MCF 10A (cell line): ENCODE measurements at regions not wholly inside any gene's neighbourhood (a gene's known extent, or its start where the extent isn't known, plus 50 kb on each side); places are given as distances from the start of the nearest gene placed in this dataset.

ENCODE experiments used
- BruUV-seq: library from RNA; stranded (reverse); fragments of 400-500 nt; replicated peaks from 2 replicates; lab custom pipeline; 2021; lab: Mats Ljungman, UMichigan
- CTCF ChIA-PET: fragments of 300-600 bp; sonication (Branson Sonifier 250); formaldehyde crosslinking; extraction: SDS; loops from one replicate; lab custom pipeline; 2021; ENCODE audit warnings: antibody characterized with exemption, inconsistent platforms; lab: Yijun Ruan, JAX
- POLR2A ChIA-PET: fragments of 300-600, 350-650 bp; sonication (Branson Sonifier 250); formaldehyde crosslinking; extraction: SDS; loops from one replicate; lab custom pipeline; 2020; ENCODE audit warnings: antibody characterized with exemption, inconsistent platforms; lab: Yijun Ruan, JAX
- DNase-seq: peaks from one replicate; pipeline ENCODE4 v3.0.0-alpha.2; 2018; ENCODE audit not compliant: unreplicated experiment
- H3K27ac Mint-ChIP-seq: one replicate; pipeline ENCODE4 v1.8.0; 2022; ENCODE audit warnings: mild to moderate bottlenecking, low read depth, mixed read lengths; ENCODE audit not compliant: unreplicated experiment
- H3K27me3 Mint-ChIP-seq: one replicate; pipeline ENCODE4 v1.8.0; 2022; ENCODE audit warnings: mixed read lengths; ENCODE audit not compliant: insufficient read depth, unreplicated experiment
- H3K36me3 Mint-ChIP-seq: one replicate; pipeline ENCODE4 v1.8.0; 2022; ENCODE audit warnings: mild to moderate bottlenecking, moderate library complexity, mixed read lengths; ENCODE audit not compliant: insufficient read depth, unreplicated experiment
- H3K4me1 Mint-ChIP-seq: one replicate; pipeline ENCODE4 v1.8.0; 2022; ENCODE audit warnings: mixed read lengths; ENCODE audit not compliant: insufficient read depth, unreplicated experiment
- H3K4me3 Mint-ChIP-seq: one replicate; pipeline ENCODE4 v1.8.0; 2022; ENCODE audit warnings: mild to moderate bottlenecking, moderate library complexity, mixed read lengths; ENCODE audit not compliant: unreplicated experiment
- H3K9me3 Mint-ChIP-seq: one replicate; pipeline ENCODE4 v1.8.0; 2022; ENCODE audit warnings: mixed read lengths; ENCODE audit not compliant: unreplicated experiment
- intact Hi-C: fragments of 100-400 bp; cut with micrococcal nuclease; formaldehyde crosslinking; loops from 2 replicates; pipeline ENCODE4 v1.14.1; 2022
- TF ChIP-seq, protein P1 (sequence below): fragments of 200-600 bp; IDR thresholded peaks from one replicate; pipeline ENCODE4 v1.8.0; 2022; ENCODE audit warnings: antibody characterized with exemption, mild to moderate bottlenecking; ENCODE audit not compliant: unreplicated experiment

DNA sequence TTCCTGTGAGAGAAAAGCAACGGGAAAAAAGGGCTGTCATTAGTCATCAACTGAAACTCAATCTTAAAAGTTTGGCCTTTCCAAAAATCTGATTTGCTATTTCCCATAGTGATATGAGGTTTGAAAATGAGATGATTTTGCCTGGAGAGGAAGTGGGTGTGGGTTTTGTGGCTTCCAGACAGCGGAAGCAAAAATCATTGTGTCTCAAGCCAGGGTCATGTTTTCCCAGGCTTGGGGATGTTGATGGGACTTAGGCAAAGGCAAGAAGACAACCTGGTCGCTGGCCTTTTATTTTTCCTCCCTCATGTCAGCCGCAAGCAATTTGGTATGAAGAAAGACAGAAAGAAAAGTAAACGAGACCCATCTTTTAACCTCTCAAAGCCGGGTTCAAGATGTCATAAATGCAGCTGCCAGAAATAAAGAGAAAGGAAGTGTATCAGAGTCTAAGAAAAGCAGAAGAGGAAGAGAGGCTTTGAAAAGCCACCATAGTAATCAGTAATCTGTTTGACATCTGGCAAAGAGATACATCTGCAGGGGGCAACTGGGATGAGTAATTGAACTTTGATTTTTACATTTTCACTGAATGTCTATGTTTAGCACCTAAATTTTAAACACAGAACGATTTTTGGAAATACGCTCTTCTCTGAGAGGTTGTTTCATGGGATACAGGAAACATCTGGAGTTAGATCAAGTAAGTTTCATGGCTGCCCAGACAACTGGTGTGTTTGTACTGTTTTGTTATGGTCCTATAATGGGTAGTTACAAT lies 521.6 kb upstream of the SLIT2 start:
- BruUV-seq = no TSS peak
- Mint-ChIP-seq H3K27ac (no peak overlapping the region), H3K4me1 (no peaks in the 10 kb centered on the region), H3K9me3 (peaks cover 6% of the 10 kb centered on the region), H3K27me3 (no peaks in the 10 kb centered on the region), H3K36me3 (peaks cover 5% of the 10 kb centered on the region), H3K4me3 (no peak overlapping the region)
- intact Hi-C loops = no loop called here
- TF ChIP-seq, protein P1, sequence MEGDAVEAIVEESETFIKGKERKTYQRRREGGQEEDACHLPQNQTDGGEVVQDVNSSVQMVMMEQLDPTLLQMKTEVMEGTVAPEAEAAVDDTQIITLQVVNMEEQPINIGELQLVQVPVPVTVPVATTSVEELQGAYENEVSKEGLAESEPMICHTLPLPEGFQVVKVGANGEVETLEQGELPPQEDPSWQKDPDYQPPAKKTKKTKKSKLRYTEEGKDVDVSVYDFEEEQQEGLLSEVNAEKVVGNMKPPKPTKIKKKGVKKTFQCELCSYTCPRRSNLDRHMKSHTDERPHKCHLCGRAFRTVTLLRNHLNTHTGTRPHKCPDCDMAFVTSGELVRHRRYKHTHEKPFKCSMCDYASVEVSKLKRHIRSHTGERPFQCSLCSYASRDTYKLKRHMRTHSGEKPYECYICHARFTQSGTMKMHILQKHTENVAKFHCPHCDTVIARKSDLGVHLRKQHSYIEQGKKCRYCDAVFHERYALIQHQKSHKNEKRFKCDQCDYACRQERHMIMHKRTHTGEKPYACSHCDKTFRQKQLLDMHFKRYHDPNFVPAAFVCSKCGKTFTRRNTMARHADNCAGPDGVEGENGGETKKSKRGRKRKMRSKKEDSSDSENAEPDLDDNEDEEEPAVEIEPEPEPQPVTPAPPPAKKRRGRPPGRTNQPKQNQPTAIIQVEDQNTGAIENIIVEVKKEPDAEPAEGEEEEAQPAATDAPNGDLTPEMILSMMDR = no peak
- CTCF ChIA-PET = no interaction called here
- POLR2A ChIA-PET = no interaction called here
- no peak for DNase-seq

DNA sequence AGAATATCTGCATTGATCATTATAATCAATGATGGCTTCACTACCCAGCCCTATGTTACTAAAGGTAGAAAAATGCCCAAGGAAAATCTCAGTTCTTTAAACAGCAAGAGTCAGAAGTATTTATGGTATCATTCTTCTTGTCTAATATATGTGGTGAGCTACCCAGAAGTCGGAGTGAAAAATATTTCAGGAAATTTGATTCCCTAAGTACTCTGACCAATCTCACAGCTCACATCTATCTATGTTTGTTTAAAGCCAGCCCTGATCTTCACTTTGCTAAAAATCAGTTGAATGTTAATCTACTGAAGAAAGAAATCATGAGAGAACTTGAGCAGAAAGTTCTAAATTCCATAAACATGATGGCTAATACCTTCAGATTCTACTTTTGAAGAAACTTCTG lies 522.9 kb upstream of the SLIT2 start:
- Mint-ChIP-seq H3K9me3 (no peaks in the 10 kb centered on the region), H3K27ac (no peak overlapping the region), H3K27me3 (no peaks in the 10 kb centered on the region), H3K4me1 (no peaks in the 10 kb centered on the region), H3K4me3 (no peak overlapping the region), H3K36me3 (peaks cover 5% of the 10 kb centered on the region)
- POLR2A ChIA-PET = interaction anchor here (0.6 kb wide), 1 partner anchor 25 kb away, joined by 4 read pairs; no protein-coding TSS in a partner anchor
- no peak for DNase-seq
- CTCF ChIA-PET = interaction anchor here (0.7 kb wide), 1 partner anchor 184 kb away, joined by 3 read pairs; no protein-coding TSS in a partner anchor
- no TSS peak for BruUV-seq
- TF ChIP-seq, protein P1 = no peak
- intact Hi-C loops = no loop called here

DNA sequence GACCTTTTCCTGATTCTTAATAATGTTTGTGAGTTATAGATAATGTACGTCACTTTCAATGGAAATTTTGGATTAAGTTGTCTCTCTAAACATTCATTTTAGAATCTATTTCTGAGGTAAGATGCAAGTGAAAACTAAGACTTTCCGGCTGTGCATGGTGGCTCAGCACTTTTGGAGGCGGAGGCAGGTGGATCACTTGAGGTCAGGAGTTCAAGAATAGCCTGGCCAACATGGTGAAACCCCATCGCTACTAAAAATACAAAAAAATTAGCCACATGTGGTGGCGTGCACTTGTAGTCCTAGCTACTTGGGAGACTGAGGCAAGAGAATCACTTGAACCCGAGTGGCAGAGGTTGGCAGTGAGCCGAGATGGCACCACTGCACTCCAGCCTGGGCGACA lies 524.6 kb upstream of the SLIT2 start:
- ChIA-PET POLR2A (no interaction called here), CTCF (no interaction called here)
- BruUV-seq = no TSS peak
- H3K9me3 Mint-ChIP-seq = no peaks in the 10 kb centered on the region
- no peak overlapping the region for H3K4me3 Mint-ChIP-seq
- H3K36me3 Mint-ChIP-seq = no peaks in the 10 kb centered on the region
- no peak for DNase-seq
- no peaks in the 10 kb centered on the region for H3K27me3 Mint-ChIP-seq
- H3K4me1 Mint-ChIP-seq = no peaks in the 10 kb centered on the region
- H3K27ac Mint-ChIP-seq = no peak overlapping the region
- intact Hi-C loops = no loop called here
- TF ChIP-seq, protein P1 = no peak

DNA sequence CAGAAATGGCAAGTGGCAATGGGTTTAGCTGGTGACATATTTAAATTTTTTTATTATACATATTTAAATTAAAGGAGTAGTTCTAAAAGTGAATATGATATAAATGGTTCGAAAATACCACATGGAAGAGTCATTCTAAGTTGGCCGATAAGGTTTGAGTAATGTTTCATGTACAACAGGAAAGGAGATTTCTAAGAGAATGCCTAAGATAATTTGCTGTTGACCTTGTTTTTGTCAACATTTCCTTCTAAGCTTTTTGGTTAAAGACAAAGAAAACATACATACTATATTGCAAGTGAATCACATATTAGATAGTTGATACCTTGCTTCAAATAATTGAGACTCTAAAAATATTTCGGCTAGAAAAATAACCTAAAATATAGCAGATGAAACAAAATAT lies 526.6 kb upstream of the SLIT2 start:
- TF ChIP-seq, protein P1 = no peak
- Mint-ChIP-seq H3K4me1 (no peaks in the 10 kb centered on the region), H3K27ac (no peak overlapping the region), H3K36me3 (no peaks in the 10 kb centered on the region), H3K9me3 (no peaks in the 10 kb centered on the region), H3K4me3 (no peak overlapping the region), H3K27me3 (no peaks in the 10 kb centered on the region)
- no TSS peak for BruUV-seq
- no peak for DNase-seq
- POLR2A ChIA-PET = no interaction called here
- CTCF ChIA-PET = interaction anchor here (1.1 kb wide), 1 partner anchor 12 kb away, joined by 3 read pairs; no protein-coding TSS in a partner anchor
- intact Hi-C loops = no loop called here
